ENCODE measurements at regions not wholly inside any gene's neighbourhood (a gene's known extent, or its start where the extent isn't known, plus 50 kb on each side); places are given as distances from the start of the nearest gene placed in this dataset.
A peak's percentile ranks its signal among the peaks of the same experiment; 100 is the strongest.

DNA sequence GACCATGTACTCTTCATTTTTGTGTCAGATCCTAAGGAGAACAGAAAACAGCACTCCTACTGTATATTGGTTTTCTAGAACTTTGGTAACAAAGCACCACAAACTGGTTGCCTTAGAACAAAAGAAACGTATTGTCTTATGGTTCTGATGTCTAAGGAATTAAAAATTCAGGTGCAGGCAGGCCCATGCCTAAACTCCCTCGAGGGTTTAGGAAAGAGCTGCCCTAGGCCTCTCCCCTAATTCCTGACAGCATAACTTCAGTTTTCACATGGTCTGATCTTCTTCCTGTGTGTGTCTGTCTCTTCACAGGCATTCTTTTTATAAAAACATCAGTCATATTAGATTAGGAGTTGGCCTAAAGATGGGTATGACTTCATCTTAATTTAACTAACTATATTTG, 1093.6 kb downstream of the TECRL start:
- no peak for DNase-seq
- H3K9me3 ChIP-seq (ENCODE audit: severe bottlenecking) = no peaks in the 10 kb centered on the region
- H3K4me3 ChIP-seq (ENCODE audit: low read depth, low read length) = no peak overlapping the region
- no peak for TF ChIP-seq CTCF (IDR thresholded peaks at IDR 0.05; ENCODE audit: low read depth, low read length)
- no peak overlapping the region for H3K27ac ChIP-seq
- no peaks in the 10 kb centered on the region for H3K36me3 ChIP-seq
- H3K27me3 ChIP-seq (ENCODE audit: insufficient read depth, low read depth, severe bottlenecking) = no peaks in the 10 kb centered on the region

- no peak for DNase-seq
- no peaks in the 10 kb centered on the region for H3K27me3 ChIP-seq (ENCODE audit: insufficient read depth, low read depth, severe bottlenecking)
- no peaks in the 10 kb centered on the region for H3K9me3 ChIP-seq (ENCODE audit: severe bottlenecking)
- no peak for TF ChIP-seq CTCF (IDR thresholded peaks at IDR 0.05; ENCODE audit: low read depth, low read length)
- H3K27ac ChIP-seq = no peak overlapping the region
- no peaks in the 10 kb centered on the region for H3K36me3 ChIP-seq
- H3K4me3 ChIP-seq (ENCODE audit: low read depth, low read length) = no peak overlapping the region
Measured at GRCh38 chr4:63308697-63309096, 1100.6 kb downstream of the TECRL start.

GRCh38 chr4:63302792-63303191, 1106.5 kb downstream of the TECRL start:
- no peaks in the 10 kb centered on the region for H3K27me3 ChIP-seq (ENCODE audit: insufficient read depth, low read depth, severe bottlenecking)

DNA sequence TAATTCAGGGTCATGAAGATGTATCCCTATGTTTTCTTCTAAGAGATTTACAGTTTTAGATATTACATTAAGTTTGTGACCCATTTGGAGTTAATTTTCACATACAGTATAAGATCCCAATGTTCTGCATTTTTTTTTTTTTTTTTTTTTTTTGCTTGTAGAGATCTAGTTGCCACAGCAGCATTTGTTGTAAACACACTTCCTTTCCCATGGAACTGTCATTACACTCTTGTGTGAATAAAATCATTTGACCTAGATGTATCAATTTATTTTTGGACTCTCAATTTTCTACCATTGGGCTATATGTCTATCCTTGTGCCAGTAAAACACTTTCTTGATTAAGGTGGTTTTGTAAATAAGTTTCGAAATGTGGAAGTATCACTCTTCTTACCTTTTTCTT, 1107.2 kb downstream of the TECRL start:
- no peak for DNase-seq
- H3K9me3 ChIP-seq (ENCODE audit: severe bottlenecking) = no peaks in the 10 kb centered on the region
- no peak overlapping the region for H3K4me3 ChIP-seq (ENCODE audit: low read depth, low read length)
- TF ChIP-seq CTCF (IDR thresholded peaks at IDR 0.05; ENCODE audit: low read depth, low read length) = no peak
- no peaks in the 10 kb centered on the region for H3K36me3 ChIP-seq
- no peak overlapping the region for H3K27ac ChIP-seq
- H3K27me3 ChIP-seq (ENCODE audit: insufficient read depth, low read depth, severe bottlenecking) = no peaks in the 10 kb centered on the region

More at GRCh38 chr4:63302792-63303191, 1106.5 kb downstream of the TECRL start:
- Histone ChIP-seq H3K27ac (no peak overlapping the region), H3K9me3 (ENCODE audit: severe bottlenecking) (no peaks in the 10 kb centered on the region), H3K4me3 (ENCODE audit: low read depth, low read length) (no peak overlapping the region), H3K36me3 (no peaks in the 10 kb centered on the region)
- no peak for TF ChIP-seq CTCF (IDR thresholded peaks at IDR 0.05; ENCODE audit: low read depth, low read length)
- no peak for DNase-seq

DNA sequence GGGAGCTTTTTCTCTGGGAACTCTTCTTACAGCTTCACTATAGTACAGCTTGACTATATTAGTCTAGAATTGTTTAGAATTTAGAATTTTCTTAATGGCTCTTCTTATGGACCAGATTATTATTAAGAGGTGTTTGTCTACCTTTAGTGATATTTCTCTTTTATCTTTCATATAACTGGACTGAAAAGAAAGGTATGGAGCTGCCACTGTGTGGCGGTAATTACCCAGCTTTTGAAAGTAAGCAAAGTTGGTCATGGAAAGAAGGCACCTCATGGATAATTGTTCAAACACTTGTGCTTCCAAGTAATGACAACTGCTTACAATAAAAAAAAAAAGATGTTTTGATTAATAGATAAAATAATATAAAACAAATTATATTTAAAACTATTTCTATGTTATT, 1112.5 kb downstream of the TECRL start:
- peak; percentile 23 for DNase-seq
- H3K36me3 ChIP-seq = no peaks in the 10 kb centered on the region

More for the DNA sequence above, 1112.5 kb downstream of the TECRL start:
- no peak overlapping the region for H3K27ac ChIP-seq
- H3K27me3 ChIP-seq (ENCODE audit: insufficient read depth, low read depth, severe bottlenecking) = no peaks in the 10 kb centered on the region
- no peaks in the 10 kb centered on the region for H3K9me3 ChIP-seq (ENCODE audit: severe bottlenecking)
- H3K4me3 ChIP-seq (ENCODE audit: low read depth, low read length) = no peak overlapping the region
- 0 out of 2 replicates have a peak, but pooled peaks have one; percentile 4 for TF ChIP-seq CTCF (IDR thresholded peaks at IDR 0.05; ENCODE audit: low read depth, low read length)
